ENCODE measurements at regions not wholly inside any gene's neighbourhood (a gene's known extent, or its start where the extent isn't known, plus 50 kb on each side); places are given as distances from the start of the nearest gene placed in this dataset.

DNA sequence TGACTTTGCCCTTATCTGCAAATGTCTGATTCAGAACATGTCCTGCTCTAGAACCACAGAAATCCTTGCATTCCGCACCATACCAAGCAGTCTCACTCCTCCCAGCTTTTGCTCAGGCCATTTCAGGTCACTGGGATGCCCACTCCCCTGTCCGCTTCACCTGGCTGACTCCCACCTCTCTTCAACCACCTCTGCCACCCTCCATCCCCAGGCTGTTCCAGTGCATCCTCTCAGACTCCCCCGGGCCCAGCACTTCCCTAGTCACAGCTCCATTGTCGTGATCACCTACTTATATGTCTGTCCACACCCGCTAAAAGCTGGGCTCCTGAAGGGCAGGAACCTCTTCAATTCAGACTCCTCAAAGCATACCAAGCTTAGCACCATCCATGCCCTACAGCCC is 58.4 kb upstream of the CDH5 start:
- Histone ChIP-seq H3K79me2 (no peaks in the 10 kb centered on the region), H3K36me3 (replicated peaks; ENCODE audit: insufficient read depth, low read depth) (no peaks in the 10 kb centered on the region), H3K4me1 (ENCODE audit: insufficient read depth) (no peaks in the 10 kb centered on the region), H2AFZ (no peak overlapping the region), H3K9me3 (ENCODE audit: low read depth) (no peaks in the 10 kb centered on the region), H3K27ac (no peak overlapping the region), H3K4me2 (no peak overlapping the region), H3K4me3 (no peak overlapping the region), H3K27me3 (no peaks in the 10 kb centered on the region), H4K20me1 (ENCODE audit: insufficient read depth, poor library complexity, severe bottlenecking) (no peaks in the 10 kb centered on the region), H3K9me2 (replicated peaks; ENCODE audit: insufficient read depth) (no peaks in the 10 kb centered on the region)
- 95% methylated on average over 5 of the region's 5 CpGs for WGBS (ENCODE audit: low lambda C conversion rate, missing lambda C conversion rate)
- TF ChIP-seq, protein P1, sequence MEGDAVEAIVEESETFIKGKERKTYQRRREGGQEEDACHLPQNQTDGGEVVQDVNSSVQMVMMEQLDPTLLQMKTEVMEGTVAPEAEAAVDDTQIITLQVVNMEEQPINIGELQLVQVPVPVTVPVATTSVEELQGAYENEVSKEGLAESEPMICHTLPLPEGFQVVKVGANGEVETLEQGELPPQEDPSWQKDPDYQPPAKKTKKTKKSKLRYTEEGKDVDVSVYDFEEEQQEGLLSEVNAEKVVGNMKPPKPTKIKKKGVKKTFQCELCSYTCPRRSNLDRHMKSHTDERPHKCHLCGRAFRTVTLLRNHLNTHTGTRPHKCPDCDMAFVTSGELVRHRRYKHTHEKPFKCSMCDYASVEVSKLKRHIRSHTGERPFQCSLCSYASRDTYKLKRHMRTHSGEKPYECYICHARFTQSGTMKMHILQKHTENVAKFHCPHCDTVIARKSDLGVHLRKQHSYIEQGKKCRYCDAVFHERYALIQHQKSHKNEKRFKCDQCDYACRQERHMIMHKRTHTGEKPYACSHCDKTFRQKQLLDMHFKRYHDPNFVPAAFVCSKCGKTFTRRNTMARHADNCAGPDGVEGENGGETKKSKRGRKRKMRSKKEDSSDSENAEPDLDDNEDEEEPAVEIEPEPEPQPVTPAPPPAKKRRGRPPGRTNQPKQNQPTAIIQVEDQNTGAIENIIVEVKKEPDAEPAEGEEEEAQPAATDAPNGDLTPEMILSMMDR (IDR thresholded peaks at IDR 0.05; ENCODE audit: poor library complexity): no peak
- TF ChIP-seq EZH2 (IDR thresholded peaks at IDR 0.05; ENCODE audit: borderline replicate concordance) (no peak), EZH2phosphoT487 (IDR thresholded peaks at IDR 0.05; ENCODE audit: low read depth, severe bottlenecking, unreplicated experiment) (no peak)
- no peak for DNase-seq (ENCODE audit: low spot score)

DNA sequence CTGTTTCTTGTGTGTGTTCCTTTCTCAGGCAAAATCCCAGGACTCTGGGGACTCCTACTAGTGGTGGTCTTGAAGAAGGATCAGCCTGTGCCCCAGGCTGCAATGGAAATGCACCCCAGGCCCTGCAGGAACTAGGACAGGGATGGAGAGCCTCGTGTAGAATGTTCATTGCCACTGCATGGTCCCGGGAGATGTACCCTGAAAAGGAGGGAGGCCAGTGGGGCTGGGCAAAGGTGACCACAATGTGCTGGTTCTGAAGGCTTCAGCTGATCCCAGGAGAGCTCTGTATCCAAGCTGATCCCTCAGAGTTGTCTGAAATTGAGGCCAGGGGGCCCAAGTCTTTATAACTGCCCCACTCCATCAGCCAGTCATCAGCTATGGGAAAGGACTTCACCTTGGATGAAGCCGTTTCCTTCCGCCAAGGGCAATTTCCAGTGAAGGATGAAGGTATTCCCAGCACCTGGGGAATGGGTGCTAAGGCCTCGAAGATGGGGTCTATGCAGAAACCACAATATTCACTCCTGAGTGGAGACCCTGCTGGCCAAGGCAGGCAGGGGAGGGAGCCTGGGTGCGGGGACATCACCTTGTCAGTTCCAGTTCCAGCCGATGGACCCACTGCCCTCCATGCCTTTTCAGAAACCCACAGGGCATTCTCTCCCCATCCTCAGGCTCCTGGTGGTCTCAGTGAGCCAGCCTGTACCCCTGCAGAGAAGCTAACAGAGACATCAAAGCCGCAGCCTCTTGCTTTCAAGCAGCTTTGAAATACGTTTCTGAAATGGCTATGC is 59.9 kb upstream of the CDH5 start:
- no peak for DNase-seq (ENCODE audit: low spot score)
- Histone ChIP-seq H3K27me3 (no peaks in the 10 kb centered on the region), H2AFZ (no peak overlapping the region), H3K79me2 (no peaks in the 10 kb centered on the region), H3K9me2 (replicated peaks; ENCODE audit: insufficient read depth) (no peaks in the 10 kb centered on the region), H3K4me1 (ENCODE audit: insufficient read depth) (no peaks in the 10 kb centered on the region), H3K4me2 (no peak overlapping the region), H3K4me3 (no peak overlapping the region), H3K36me3 (replicated peaks; ENCODE audit: insufficient read depth, low read depth) (no peaks in the 10 kb centered on the region), H3K9me3 (ENCODE audit: low read depth) (no peaks in the 10 kb centered on the region), H4K20me1 (ENCODE audit: insufficient read depth, poor library complexity, severe bottlenecking) (no peaks in the 10 kb centered on the region), H3K27ac (no peak overlapping the region)
- 79% methylated on average over 9 of the region's 9 CpGs for WGBS (ENCODE audit: low lambda C conversion rate, missing lambda C conversion rate)
- TF ChIP-seq, protein P1 (IDR thresholded peaks at IDR 0.05; ENCODE audit: poor library complexity): no peak
- no peak for TF ChIP-seq EZH2 (IDR thresholded peaks at IDR 0.05; ENCODE audit: borderline replicate concordance)
- TF ChIP-seq EZH2phosphoT487 (IDR thresholded peaks at IDR 0.05; ENCODE audit: low read depth, severe bottlenecking, unreplicated experiment): no peak

DNA sequence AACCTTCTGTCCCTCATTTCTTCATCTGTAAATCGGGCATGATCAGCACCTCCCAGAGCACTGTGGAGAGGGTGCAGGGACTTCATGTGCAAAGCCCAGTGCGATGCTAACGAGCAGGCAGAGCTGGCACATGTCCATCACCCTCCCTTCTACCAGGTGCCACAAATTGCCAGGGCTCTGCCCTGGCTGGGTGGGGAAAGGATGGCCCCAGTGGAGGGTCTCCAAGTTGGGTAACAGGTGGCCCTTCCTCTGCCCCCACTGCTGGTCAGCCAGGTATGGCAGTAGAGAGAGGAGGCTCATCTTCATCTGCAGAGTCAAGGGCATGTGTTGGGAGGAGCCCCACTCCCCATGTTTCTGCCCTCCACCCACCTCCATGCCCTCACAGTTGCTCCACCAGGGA is 61.5 kb upstream of the CDH5 start:
- DNase-seq (ENCODE audit: low spot score): no peak
- H3K4me1 ChIP-seq (ENCODE audit: insufficient read depth): no peaks in the 10 kb centered on the region
- no peak overlapping the region for H3K27ac ChIP-seq
- H3K9me2 ChIP-seq (replicated peaks; ENCODE audit: insufficient read depth): no peaks in the 10 kb centered on the region
- H3K27me3 ChIP-seq: no peaks in the 10 kb centered on the region
- 90% methylated on average over 3 of the region's 3 CpGs for WGBS (ENCODE audit: low lambda C conversion rate, missing lambda C conversion rate)
- no peaks in the 10 kb centered on the region for H4K20me1 ChIP-seq (ENCODE audit: insufficient read depth, poor library complexity, severe bottlenecking)
- H3K4me3 ChIP-seq: no peak overlapping the region
- H3K4me2 ChIP-seq: no peak overlapping the region
- H3K36me3 ChIP-seq (replicated peaks; ENCODE audit: insufficient read depth, low read depth): no peaks in the 10 kb centered on the region
- no peak overlapping the region for H2AFZ ChIP-seq
- TF ChIP-seq, protein P1 (IDR thresholded peaks at IDR 0.05; ENCODE audit: poor library complexity): no peak
- TF ChIP-seq EZH2phosphoT487 (IDR thresholded peaks at IDR 0.05; ENCODE audit: low read depth, severe bottlenecking, unreplicated experiment): no peak
- no peak for TF ChIP-seq EZH2 (IDR thresholded peaks at IDR 0.05; ENCODE audit: borderline replicate concordance)
- no peaks in the 10 kb centered on the region for H3K9me3 ChIP-seq (ENCODE audit: low read depth)
- no peaks in the 10 kb centered on the region for H3K79me2 ChIP-seq
